ENCODE measurements at regions not wholly inside any gene's neighbourhood (a gene's known extent, or its start where the extent isn't known, plus 50 kb on each side); places are given as distances from the start of the nearest gene placed in this dataset.

DNA sequence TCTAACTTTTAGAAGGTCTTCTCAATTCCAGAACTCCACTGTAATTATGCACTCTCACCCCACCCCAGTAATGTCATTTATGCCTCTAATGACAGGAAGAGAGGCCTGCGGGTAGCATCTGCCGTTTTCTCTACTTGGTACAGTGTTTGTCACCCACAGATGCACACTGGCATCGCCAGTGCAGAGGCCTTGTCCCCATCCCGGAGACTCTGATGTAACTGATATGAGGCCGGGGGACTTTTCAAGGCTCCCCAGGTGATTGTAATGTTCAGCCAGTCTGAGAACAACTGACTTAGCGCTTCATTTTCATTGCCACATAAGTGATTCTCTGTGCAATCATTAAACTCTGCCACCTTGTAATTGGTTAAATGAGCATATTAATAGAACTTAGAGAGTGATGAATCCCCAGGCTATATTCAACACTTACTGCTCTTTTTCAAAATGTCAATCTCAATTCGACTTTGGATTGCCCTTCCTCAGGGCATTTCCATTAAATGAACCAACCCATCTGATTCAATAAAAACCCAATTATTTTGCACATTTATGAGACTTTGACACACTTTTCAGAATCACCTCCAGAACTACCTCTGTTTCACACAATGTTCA, 113.2 kb downstream of the HERPUD2 start:
- DNase-seq, result no peak

DNA sequence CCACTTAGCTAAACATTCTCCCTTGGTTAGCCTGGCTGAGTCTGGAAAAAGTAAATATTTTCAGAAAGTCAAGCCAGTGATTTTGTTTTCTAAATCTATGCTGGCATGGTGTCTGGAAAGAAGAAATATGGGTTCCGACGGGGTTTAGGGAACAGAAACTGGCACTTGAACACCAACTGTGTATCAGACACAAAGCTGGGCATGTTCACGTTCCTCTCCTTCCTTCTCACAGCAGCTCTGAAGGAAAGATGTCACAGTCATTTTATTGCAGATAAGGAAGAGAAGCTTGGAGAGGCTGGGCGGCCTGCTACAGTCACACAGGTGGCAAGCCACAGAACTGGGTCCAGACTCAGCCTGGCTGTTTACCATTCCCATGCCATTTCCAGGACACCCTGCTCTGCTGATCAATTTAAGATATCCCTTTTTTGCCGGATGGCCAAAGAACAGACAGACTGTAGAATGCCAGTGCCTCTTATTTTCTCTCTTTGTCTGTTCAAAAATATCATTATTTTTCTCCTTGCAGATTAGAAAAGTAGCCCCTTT, 118.8 kb downstream of the HERPUD2 start:
- no peak for DNase-seq

GRCh38 chr7:35571611-35572240, 123.2 kb downstream of the HERPUD2 start:
- no peak for DNase-seq

DNA sequence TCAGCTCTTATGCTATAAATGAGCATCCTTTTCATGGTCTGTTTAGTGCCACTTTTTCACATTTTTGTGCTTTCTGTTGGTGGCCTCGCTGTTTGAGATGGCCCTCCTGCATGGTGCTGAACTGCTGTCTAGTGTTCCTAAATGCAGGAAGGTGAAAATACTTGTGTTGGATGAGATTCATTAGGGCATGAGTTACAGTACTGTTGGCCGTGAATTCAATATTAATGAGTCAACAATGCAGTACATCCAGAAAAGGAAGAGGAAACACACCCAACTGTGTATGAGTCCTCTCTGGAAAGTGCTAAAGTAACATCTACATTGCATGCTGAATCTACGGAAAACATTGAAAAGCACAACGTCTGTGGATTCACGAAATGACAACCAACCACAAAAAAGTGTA, 124.0 kb downstream of the HERPUD2 start:
- DNase-seq, result no peak

DNA sequence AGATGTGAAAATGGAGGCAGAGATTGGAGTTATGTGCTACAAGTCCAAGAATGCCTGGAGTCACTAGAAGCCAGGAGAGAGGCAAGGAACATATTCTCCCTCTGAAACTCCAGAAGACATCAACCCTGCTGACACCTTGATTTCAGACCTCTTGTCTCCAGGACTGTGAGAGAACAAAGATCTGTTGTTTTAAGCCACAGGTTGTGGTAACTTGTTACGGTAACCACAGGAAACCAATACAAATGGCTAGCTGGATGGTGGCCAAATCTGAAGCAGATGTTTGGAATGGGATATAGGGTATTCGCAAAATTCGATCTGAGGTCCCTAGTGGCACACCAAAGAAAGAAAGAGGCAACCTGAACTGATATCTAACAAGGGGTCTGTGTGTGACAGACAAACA, 129.0 kb downstream of the HERPUD2 start:
- DNase-seq, result no peak

GRCh38 chr7:35558841-35559240, 136.1 kb downstream of the HERPUD2 start:
- no peak for DNase-seq

DNA sequence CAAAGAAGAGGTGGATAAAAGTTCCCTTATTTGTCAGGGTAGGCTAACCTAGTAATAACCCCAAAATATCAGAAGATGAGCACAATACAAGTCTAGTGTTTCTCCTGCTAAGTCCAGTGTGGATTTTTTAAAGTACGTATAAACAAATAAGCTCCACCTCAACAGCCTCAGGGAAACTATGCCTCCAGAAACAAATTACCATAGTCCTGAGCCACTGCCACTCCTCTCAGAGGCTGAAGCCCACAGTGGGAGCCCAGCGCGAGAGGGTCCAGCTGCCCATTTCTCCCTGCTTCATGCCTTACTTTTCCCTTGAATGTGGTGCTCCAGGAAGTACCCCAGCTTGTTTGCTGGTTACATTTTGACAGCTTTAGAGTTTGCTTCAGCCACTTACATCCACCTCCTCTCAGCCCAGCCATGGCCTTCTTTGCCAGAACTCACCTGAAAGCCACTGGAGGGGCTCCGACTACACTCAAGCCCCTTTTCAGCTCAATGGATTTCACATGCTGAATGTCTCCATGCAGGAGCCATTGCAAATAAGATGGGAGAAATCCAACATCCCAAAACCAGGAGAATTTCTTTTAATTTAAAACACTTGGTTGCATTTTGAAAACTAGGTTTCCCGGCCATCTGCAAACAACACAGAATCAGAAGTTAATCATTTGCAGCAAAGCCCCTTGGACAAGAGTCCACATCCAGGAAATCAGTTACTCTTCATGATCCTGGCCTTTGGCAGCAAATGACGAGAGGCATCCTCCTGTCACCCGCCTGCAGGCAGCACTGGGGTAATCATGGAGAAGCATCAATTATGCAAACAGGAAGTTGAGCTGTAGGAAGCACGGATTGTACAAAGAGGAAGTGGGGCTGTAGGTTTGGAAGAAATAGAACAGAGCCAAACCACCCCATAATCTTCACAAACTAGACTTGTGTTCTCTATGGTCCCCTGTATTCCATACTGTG, 138.1 kb downstream of the HERPUD2 start:
- DNase-seq, result no peak

DNA sequence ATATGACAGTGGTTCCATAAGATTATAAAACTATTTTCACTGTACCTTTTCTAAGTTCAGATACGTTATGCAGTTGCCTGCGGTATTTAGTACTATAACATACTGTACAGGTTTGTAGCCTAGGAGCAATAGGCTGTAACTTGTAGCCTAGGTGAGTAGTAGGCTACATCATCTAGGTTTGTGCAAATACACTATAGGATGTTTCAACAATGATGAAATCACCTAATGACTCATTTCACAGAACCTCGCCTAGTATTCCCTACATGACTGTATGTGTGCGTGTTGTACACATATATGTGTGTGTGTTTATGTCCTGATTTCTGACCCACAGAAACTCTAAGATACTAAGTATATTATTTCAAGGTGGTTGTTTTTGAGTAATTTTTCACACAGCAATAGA, 139.0 kb downstream of the HERPUD2 start:
- DNase-seq, result no peak

- no peak for DNase-seq
These were observed 139.5 kb downstream of the HERPUD2 start for GRCh38 chr7:35555386-35555785.

DNA sequence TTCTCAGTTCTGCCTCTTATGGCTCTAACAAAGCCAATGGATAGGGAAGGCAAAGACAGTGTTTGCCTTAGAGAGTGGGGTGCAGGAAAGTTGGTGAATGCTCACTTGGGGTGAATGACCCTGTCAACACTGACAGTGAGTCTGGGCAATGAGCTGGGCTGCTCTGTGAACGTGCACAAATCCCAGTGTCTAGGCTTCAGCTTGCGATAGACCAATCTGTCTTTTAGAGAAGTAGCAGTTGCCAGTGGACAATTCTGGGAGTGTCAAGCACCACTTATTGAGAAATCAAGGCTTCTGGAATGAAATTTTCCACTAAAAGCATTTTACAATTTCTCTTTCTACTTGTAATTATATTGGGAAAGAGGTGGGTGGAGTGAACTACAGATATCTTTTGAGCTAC, 141.4 kb downstream of the HERPUD2 start:
- no peak for DNase-seq

GRCh38 chr7:35552691-35553090, 142.2 kb downstream of the HERPUD2 start:
- no peak for DNase-seq

DNA sequence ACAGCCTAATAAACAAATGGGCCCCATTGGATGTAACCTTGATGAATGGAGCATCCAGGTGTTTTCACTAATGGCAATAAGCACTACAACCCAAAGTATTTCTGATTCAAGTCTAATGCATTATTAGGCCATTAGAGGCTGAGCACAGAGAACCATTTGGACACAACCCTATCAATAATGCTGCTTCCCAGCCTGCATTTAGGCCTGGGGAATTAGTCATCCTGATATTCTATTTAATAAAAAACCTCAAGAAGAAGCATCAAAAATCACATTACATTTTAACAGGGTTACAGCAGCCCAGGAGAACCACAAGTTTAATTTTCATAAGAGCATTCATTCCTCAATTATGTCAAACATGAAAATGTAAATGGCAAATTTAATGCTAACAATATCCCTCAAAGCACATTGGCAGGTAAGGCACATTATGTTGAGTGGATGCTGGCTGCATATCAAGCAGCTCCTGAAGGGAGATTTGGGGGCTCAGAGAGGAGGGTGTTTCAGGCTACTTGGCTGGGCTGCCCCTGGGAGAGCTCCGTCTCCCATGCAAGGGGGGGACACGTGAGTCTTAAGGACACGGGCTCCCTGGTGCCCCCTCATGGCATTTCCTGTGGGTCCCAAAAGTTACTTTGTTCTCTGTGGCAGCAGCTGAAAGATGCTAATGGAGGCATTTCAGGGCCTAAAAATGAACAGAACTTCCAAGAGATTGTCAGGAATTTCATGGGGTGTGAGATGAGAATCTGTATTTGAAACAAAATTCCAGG, 143.4 kb downstream of the HERPUD2 start:
- no peak for DNase-seq

- DNase-seq, result no peak
These were observed 144.1 kb downstream of the HERPUD2 start for GRCh38 chr7:35550831-35551230.

- no peak for DNase-seq
These were observed 145.2 kb downstream of the HERPUD2 start for GRCh38 chr7:35549781-35550180.

DNA sequence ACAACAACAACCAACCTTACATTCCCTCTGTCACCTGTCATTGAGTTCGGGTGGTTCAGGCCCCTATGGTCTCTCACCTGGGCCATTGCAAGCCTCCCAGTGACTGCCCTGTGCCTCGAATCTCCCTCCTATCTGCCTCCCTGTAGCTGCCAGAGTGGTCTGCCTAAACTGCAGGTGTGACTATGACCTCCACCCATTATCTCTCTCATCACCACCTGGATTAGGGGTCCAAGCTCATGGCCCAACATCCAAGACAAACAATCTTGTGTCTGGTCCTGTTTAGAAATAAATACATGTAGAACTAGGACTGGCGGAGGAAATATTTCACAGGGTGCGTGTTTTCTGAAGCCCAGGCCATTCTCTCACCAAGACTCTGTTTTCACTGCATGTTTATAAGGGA, 146.6 kb downstream of the HERPUD2 start:
- DNase-seq, result no peak

GRCh38 chr7:35546691-35547429, 148.1 kb downstream of the HERPUD2 start:
- DNase-seq, result no peak

DNA sequence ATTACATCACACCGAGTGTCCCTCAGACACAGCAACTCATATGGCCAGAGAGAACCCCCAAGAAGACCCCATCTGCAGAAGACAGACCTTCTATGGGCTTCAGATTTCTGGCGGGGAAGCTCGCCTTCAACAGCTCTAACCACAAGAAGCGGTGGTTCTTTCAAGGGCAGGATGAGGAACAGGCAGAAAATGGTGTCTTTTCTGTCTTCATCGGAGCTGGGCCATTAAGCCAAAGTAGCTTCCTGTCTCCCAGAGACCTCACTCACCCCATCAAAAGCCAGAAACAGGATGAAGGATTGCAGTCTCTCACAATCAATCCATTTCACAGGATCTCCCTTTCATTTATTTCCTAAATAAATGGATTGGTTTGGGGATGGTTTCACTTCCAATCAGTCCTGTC, 149.1 kb downstream of the HERPUD2 start:
- no peak for DNase-seq

- no peak for DNase-seq
These were observed 150.8 kb downstream of the HERPUD2 start for GRCh38 chr7:35544028-35544742.

- DNase-seq, result peak; percentile 84 to 87
These were observed 157.6 kb downstream of the HERPUD2 start for GRCh38 chr7:35537067-35538023.

- no peak for DNase-seq
These were observed 158.5 kb downstream of the HERPUD2 start for GRCh38 chr7:35536396-35536826.
